GM19328 (cell line): ENCODE measurements at regions not wholly inside any gene's neighbourhood (a gene's known extent, or its start where the extent isn't known, plus 50 kb on each side); places are given as distances from the start of the nearest gene placed in this dataset.
A peak's percentile ranks its signal among the peaks of the same experiment; 100 is the strongest.
"Not testable (repeated sequence)": the region's sequence is repeated elsewhere in the genome, so short reads cannot be mapped to it uniquely, and the experiment has no call there.

Experiments used
- ATAC-seq: cut with Tn5 transposase; IDR thresholded peaks from one replicate; pipeline ENCODE4 v1.9.1; 2021; ENCODE audit warnings: mild to moderate bottlenecking, moderate library complexity; ENCODE audit not compliant: unreplicated experiment

GRCh38 chr6:167208819-167209576 is 51.2 kb upstream of the GPR31 start:
- ATAC-seq = no peak

GRCh38 chr6:167209577-167209975 is 51.8 kb upstream of the GPR31 start:
- ATAC-seq = no peak

GRCh38 chr6:167210375-167211294 is 52.9 kb upstream of the GPR31 start:
- ATAC-seq = no peak

GRCh38 chr6:167211295-167211648 is 53.5 kb upstream of the GPR31 start:
- ATAC-seq = no peak

- no peak for ATAC-seq
Observed at GRCh38 chr6:167211881-167212712, 54.3 kb upstream of the GPR31 start.

GRCh38 chr6:167212713-167213005 is 54.9 kb upstream of the GPR31 start:
- ATAC-seq = no peak

- ATAC-seq = no peak
Observed at GRCh38 chr6:167214206-167214605, 56.4 kb upstream of the GPR31 start.

GRCh38 chr6:167215429-167216250 is 57.9 kb upstream of the GPR31 start:
- ATAC-seq = not testable (repeated sequence)

GRCh38 chr6:167216390-167217050 is 58.7 kb upstream of the GPR31 start:
- not testable (repeated sequence) for ATAC-seq

- ATAC-seq = not testable (repeated sequence)
Observed at GRCh38 chr6:167217073-167217472, 59.3 kb upstream of the GPR31 start.

GRCh38 chr6:167217951-167218759 is 60.4 kb upstream of the GPR31 start:
- ATAC-seq = peak; percentile 57

GRCh38 chr6:167219079-167219478 is 61.3 kb upstream of the GPR31 start:
- ATAC-seq = not testable (repeated sequence)

- ATAC-seq = no peak
Observed at GRCh38 chr6:167219967-167220512, 62.3 kb upstream of the GPR31 start.

GRCh38 chr6:167221400-167222201 is 63.8 kb upstream of the GPR31 start:
- ATAC-seq = no peak

GRCh38 chr6:167225566-167226382 is 65.3 kb upstream of the UNC93A start:
- ATAC-seq = not testable (repeated sequence)

GRCh38 chr6:167226383-167226685 is 64.8 kb upstream of the UNC93A start:
- no peak for ATAC-seq

GRCh38 chr6:167226791-167227190 is 64.3 kb upstream of the UNC93A start:
- ATAC-seq = no peak
